HL-60/S4 treated with retinoic acid at 250 ng/mL for 4 days and 3 days (cell line): ENCODE measurements at regions not wholly inside any gene's neighbourhood (a gene's known extent, or its start where the extent isn't known, plus 50 kb on each side); places are given as distances from the start of the nearest gene placed in this dataset.

Source experiments
- in situ Hi-C: fragments of 300-500 bp; cut with MboI; formaldehyde crosslinking; loops from 2 replicates; pipeline ENCODE4 v1.7.0; 2022; ENCODE audit warnings: low sequenced_read_pairs

GRCh38 chr22:27655582-27656185 is 145.9 kb downstream of the MN1 start:
- in situ Hi-C loops: no loop called here

DNA sequence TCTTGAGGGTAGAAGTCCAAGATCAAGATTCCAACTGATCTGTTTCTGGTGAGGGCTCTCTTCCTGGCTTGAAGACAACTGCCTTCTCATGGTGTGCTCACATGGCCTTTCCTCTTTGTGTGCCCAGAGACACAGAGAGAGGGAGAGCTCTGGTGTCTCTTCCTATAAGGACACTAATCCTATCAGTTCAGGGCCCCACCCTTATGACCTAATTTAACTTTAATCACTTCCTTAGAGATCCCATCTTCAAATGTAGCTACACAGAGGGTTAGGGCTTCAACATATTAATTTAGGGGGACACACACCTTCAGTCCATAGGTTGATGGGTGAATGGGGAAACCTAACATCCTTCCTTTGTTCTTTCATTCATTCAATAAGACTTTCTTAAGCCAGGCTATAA is 144.6 kb downstream of the MN1 start:
- in situ Hi-C loops: no loop called here

DNA sequence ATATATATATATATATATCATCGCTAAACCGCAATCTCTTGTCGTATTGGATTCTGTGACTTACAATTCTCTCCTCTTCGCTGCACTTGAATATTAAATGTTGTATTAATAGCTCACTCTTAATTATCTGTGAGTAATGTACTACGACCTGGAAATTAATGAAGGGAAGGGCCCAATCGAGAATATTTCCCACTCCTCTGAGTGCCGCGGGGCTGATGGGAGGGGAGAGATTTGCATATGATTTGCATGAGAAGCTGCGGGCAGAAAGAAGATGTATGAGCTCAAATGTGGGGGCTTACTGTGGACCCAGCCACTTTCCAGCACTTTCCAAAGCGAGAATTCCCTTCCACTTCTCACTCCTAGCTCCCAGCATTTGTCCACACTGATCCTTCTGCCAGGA is 141.2 kb downstream of the MN1 start:
- in situ Hi-C loops: no loop called here

GRCh38 chr22:27662359-27663301 is 138.9 kb downstream of the MN1 start:
- in situ Hi-C loops: no loop called here

DNA sequence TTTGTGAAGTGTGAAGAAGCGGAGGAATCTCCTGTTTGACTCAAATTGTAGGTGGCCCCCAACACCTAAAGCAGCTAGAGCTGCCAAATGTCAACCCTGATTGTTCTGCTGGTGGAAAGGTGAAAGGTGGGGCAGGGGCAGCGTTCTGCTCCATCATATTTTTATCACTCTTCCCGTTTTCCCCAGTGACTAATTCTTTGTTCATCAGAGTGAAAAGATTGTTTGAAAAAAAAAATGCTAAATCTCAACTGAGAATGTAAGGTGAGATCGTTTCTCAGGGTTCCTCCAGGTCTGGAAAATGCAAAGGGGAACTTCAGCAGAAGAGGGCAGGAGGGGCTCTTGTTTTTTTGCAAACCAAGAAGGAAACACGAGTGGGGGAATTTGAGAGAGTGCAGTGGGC is 137.7 kb downstream of the MN1 start:
- in situ Hi-C loops: no loop called here

DNA sequence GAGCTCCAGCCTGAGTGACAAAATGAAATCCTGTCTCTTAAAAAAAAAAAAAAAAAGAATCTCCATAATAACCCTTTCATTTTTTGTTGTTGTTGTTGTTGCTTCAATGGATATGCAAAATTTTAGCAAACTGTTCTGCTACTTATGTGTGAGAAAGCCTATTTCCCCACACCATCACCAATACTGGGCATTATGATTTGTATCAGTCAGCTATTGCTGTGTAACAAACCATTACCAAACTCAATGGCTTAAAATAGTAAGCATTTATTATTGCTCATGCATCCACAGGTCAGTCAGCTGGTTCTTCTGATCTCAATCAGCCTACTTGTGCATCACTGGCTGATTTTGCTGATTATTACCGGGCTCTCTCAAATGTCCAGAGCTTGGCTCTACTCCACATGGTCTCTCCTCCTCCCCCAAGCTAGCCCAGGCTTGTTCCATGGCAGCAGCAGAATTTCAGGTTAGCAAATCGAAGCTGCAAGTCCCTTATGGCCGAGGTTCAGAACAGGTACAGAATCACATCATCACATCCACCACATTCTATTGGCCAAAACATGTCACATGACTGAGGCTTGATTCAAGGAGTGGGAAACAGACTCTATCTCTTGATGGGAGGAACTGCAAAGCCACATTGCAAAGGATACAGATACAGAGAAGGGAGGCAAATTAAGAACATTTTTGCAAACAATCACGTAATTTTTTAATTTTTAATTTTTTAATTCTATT is 135.1 kb downstream of the MN1 start:
- in situ Hi-C loops: no loop called here

GRCh38 chr22:27667121-27667843 is 134.3 kb downstream of the MN1 start:
- in situ Hi-C loops: no loop called here

DNA sequence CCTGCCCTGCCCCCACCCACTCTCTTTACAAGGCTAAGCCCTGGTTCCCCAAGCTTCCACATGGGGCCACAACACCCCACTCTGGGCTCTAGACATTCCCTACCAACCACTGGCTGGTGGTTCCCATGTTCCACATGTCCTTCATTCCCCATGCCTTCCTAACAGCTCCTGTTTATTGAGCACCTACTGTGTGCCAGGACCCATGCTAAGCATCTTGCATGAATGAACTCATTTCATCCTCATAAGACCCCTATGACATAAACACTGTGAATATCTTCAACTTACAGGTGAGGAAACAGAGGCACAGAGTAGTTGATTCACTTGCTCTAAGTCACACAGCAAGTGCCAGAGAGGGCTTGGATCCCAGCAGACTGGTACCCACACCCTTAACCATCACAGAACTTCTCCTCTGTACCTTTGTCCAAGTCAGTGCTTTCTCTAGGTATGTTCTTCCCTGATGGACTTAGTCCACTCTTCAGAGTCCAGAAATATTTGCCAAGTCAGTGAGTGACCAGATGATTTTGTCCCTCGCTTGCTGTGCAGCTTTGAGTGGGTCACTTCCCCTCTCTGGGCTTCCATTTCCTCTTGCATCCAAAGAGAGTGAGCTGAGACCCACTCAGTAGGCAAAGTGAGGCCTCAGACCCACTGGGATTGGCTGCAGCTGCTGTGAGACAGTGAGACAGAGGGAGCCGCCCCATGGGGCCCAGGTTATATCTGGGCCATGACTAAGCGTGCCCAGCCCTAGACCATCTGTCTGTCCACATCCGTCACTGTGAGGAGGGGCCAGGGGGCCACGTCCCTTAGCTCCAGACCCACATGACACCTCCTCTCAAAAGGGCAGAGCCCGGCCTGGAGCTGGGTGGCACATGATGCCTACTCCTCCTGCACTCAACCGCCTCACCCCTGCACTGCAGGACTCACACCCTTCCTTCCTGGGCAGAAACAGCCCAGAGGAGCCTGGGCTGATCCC is 132.4 kb downstream of the MN1 start:
- in situ Hi-C loops: no loop called here

DNA sequence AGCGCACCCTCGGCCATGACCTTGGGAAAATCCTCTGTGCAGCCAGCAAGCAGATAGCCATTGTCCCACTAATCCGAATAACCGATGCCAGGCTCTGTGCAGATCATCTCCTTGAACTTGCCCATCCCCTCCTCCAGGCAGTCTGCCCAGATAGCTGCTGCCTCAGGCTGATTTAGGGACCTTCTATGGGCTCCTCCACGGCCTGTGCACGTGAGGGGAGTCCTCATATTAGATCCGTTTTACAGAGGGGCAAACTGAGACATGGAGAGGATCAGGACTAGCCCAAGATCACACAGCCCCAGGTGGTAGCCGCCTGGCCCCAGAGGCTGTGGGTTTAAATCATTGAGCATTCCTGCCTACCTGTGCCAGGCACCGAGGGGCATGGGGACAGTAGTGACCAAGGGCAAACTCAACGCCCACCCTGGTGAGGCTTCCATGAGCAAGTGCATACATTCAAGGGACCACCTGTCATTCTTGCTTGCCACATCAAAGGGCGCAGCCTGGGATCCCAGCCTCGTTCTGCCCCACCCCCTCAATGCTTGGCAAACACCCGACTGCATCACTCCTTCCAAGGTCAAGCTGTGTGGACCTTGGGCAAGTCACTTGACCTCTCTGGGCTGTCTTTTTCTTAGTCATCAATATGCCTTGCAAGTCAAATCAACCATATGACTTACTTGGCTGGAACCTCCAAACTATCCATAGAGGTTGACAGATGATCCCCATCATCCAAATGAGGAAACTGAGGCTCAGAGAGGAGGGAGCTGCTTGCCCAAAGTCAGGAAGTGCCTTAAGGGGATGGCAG is 131.6 kb downstream of the MN1 start:
- in situ Hi-C loops: no loop called here

GRCh38 chr22:27670701-27671412 is 130.7 kb downstream of the MN1 start:
- in situ Hi-C loops: no loop called here

DNA sequence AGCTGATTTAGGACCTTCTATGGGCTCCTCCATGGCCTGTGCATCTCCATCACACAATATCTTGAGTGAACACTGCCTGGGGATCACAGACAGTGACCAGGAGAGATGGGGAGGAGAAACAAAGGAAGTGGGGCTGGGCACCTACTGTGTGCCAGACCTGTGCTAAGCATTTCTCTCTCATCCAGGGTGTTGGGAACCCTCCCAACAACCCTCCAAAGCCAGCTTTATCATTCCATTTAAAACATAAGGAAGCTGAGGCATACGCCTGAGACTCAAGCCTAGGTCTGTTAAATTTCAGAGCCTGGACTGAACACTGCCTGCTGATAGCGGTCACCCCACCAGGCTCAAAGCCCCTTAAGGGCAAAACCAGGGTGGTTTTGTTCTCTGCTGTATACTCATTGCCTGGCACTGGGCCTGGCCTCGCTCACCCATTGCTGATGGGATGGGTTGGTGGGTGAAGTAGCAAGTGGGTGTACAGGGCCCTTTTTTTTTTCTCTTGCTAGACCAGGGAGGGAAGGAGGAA is 130.1 kb downstream of the MN1 start:
- in situ Hi-C loops: no loop called here

- in situ Hi-C loops: no loop called here
Measured at GRCh38 chr22:27672721-27673418, 128.7 kb downstream of the MN1 start.

DNA sequence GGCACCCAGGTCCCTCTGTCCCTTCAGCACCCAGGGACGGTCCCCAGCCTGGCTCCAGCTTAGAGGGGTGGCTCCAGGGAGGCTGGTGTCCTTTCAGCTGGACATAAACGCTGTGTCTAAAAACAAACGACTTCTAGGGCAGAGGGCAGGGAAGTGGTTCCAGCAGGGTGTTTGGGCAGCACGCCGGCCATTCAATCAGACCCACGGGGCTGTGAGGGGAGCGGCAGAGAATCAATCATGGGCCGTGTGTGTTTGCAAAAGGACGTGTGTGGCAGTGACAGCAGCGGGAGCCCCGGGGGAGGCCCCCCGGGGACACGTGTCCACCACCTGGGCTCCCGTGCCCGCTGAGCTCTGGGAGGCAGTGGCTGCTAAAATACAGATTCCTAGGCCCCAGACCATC is 127.7 kb downstream of the MN1 start:
- in situ Hi-C loops: no loop called here

- in situ Hi-C loops: no loop called here
Measured at GRCh38 chr22:27674261-27674923, 127.2 kb downstream of the MN1 start.

DNA sequence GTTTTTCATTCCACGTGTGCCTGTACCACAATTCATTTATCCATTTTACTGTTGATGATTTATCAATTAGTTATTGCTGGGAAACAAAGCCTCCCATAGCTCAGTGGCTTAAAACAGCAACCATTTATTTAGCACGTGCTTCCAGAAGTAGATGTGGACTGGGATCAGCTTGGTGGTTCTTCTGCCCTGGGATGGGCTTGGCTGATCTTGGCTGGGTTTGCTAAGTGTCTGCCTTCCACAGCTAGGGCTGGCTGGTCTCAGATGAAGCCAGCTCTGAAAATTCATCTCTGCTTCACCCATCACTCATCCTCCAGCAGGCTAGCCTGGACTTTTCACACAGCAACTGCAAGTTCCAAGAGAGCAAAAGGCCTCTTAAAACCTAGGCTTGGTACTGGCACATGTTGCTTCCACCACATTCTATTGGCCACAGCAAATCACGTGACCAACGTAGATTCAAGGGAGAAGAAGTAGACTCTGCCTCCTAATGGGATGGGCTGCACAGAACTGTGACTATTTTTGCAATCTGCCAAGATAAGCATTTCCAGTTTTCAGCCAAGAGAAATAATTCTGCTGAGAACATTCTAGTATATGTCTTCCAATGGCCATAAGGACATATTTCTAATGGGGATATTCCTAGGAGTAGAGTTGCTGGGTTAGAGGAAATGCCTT is 124.9 kb downstream of the MN1 start:
- in situ Hi-C loops: no loop called here

GRCh38 chr22:27677905-27678458 is 123.6 kb downstream of the MN1 start:
- in situ Hi-C loops: no loop called here
